ENCODE measurements at regions not wholly inside any gene's neighbourhood (a gene's known extent, or its start where the extent isn't known, plus 50 kb on each side); places are given as distances from the start of the nearest gene placed in this dataset.

DNA sequence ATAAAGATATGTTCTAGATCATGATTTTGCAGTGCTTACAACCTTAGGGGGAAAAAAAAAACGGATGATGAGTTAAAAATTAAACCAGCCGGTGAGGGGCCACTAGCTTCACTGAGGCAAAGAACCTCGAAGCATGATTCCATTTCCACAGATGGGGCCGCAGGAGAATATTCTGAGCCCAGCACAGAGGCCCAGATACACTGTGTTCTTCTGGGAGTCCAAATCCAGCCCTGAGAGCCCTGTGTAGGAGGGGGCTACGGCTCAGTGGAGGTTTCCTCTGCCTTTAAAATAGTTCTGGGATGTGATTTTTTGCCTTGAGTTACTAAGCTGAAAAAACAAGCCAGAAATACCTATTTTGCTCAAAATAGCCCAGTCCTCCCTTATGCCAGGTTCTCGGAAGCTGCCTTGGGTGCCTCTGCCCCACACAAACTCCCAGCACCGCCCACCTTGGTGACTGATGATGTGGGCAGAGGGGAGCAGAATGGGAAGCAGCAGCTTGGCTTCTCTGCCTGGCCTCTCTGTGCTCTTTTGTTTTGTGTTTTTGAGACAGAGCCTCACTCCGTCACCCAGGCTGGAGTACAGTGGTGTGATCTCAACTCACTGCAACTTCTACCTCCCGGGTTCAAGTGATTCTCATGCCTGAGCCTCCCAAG, 105.4 kb upstream of the BCL2L14 start:
- no peak for DNase-seq (ENCODE audit: low read depth)
- TF ChIP-seq CTCF (conservative IDR thresholded peaks at IDR 0.05; ENCODE audit: low read depth, low read length), result no peak
- H3K4me3 ChIP-seq (ENCODE audit: low read depth, low read length), result no peak overlapping the region

GRCh38 chr12:11967376-11968047, 103.2 kb upstream of the BCL2L14 start:
- no peak overlapping the region for H3K4me3 ChIP-seq (ENCODE audit: low read depth, low read length)
- DNase-seq (ENCODE audit: low read depth), result no peak
- TF ChIP-seq CTCF (conservative IDR thresholded peaks at IDR 0.05; ENCODE audit: low read depth, low read length), result no peak

GRCh38 chr12:11968048-11968383, 102.7 kb upstream of the BCL2L14 start:
- no peak overlapping the region for H3K4me3 ChIP-seq (ENCODE audit: low read depth, low read length)
- TF ChIP-seq CTCF (conservative IDR thresholded peaks at IDR 0.05; ENCODE audit: low read depth, low read length), result no peak
- DNase-seq (ENCODE audit: low read depth), result no peak

GRCh38 chr12:11968516-11968915, 102.2 kb upstream of the BCL2L14 start:
- no peak for DNase-seq (ENCODE audit: low read depth)

DNA sequence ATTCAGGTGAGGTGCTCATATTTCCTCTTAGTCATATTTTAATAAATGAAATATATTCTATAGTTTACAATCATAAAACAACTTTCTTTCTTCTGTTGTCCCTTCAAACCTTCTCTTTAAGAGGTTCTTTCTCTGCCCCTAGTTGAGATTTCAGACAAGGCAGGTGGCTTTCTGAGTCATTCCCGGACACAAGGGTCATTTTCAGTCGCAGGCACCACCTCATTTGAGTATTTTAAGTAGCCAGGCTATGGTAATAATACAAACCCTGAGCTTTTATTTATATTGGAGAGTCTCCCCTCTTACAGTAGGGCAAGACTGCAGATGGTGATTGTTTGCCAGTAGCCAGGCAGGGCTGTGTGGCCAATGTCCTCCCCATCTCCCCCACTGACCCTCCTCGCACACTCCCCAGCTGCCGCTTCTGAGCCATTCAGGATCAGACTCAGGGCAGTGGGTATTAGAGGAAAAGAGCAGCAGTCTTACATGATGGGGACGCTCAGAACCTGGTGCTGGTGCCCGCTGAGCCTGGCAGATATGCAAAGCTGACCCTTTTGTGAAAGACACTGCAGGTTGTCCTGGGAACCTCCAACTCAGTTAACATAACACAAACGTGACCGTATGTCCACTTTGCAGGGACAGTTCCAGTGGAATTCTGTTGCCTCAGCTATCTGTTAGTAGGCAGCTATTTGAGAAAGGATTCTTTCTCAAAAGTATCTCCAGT, 101.1 kb upstream of the BCL2L14 start:
- TF ChIP-seq CTCF (conservative IDR thresholded peaks at IDR 0.05; ENCODE audit: low read depth, low read length), result no peak
- H3K4me3 ChIP-seq (ENCODE audit: low read depth, low read length), result no peak overlapping the region

More at GRCh38 chr12:11968516-11968915, 102.2 kb upstream of the BCL2L14 start:
- TF ChIP-seq CTCF (conservative IDR thresholded peaks at IDR 0.05; ENCODE audit: low read depth, low read length), result no peak
- no peak overlapping the region for H3K4me3 ChIP-seq (ENCODE audit: low read depth, low read length)

DNA sequence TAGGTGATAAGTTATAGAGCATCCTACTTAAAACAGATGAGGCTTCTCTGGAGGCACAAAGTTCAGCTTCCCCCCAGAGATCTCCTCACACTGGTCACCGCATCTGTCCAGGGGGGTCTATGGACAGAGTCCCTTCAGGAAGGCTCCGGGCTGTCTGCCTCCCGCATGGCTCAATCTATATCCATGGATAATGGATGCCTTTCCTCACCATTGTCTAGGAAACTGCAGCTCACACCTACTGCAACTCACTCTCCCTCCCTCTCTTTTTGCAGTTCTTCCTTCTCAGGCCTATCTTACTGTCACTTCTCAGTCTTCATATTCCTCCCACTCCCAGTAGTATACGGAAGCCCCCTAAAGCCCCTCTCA, 100.6 kb upstream of the BCL2L14 start:
- TF ChIP-seq CTCF (conservative IDR thresholded peaks at IDR 0.05; ENCODE audit: low read depth, low read length), result no peak
- no peak overlapping the region for H3K4me3 ChIP-seq (ENCODE audit: low read depth, low read length)
- DNase-seq (ENCODE audit: low read depth), result no peak

More for the DNA sequence above, 101.1 kb upstream of the BCL2L14 start:
- DNase-seq (ENCODE audit: low read depth), result no peak
